HepG2 (cell line): ENCODE measurements at regions not wholly inside any gene's neighbourhood (a gene's known extent, or its start where the extent isn't known, plus 50 kb on each side); places are given as distances from the start of the nearest gene placed in this dataset.

Experiments used
- ELF1 ChIP-seq: sonication (generic); formaldehyde crosslinking; IDR thresholded peaks from 2 replicates; pipeline ENCODE4 v1.4.0; 2020; ENCODE audit warnings: missing genetic modification reagents
- GABPB1 ChIP-seq: IDR thresholded peaks from 2 replicates; pipeline ENCODE4 v1.6.1; 2016; ENCODE audit warnings: mild to moderate bottlenecking, missing genetic modification reagents, moderate library complexity, missing compliant biosample characterization
- KLF9 ChIP-seq: IDR thresholded peaks from 2 replicates; pipeline ENCODE4 v1.6.1; 2016; ENCODE audit warnings: low read depth
- MEF2D ChIP-seq: sonication (generic); formaldehyde crosslinking; IDR thresholded peaks from 2 replicates; pipeline ENCODE4 v1.5.1; 2020; ENCODE audit warnings: mild to moderate bottlenecking, missing genetic modification reagents
- NFKBIZ ChIP-seq: IDR thresholded peaks from 2 replicates; pipeline ENCODE4 v1.6.1; 2018; ENCODE audit warnings: missing genetic modification reagents, missing compliant biosample characterization
- PHB2 ChIP-seq: fragments of 450-650 bp; IDR thresholded peaks from 2 replicates; pipeline ENCODE4 v1.6.1; 2018; ENCODE audit not compliant: partially characterized antibody
- RFX5 ChIP-seq: IDR thresholded peaks from 2 replicates; pipeline ENCODE4 v1.6.1; 2011; ENCODE audit warnings: low read depth, low read length, improper control_type of control experiment
- SRF ChIP-seq: IDR thresholded peaks from 2 replicates; pipeline ENCODE4 v1.6.1; 2011; ENCODE audit warnings: mild to moderate bottlenecking, low read depth, low read length, moderate library complexity
- ZBTB3 ChIP-seq: sonication (generic); formaldehyde crosslinking; IDR thresholded peaks from 2 replicates; pipeline ENCODE4 v1.4.0; 2020; ENCODE audit warnings: low read depth, mild to moderate bottlenecking, moderate library complexity, missing genetic modification reagents, borderline replicate concordance
- ZBTB38 ChIP-seq: sonication (generic); formaldehyde crosslinking; IDR thresholded peaks from 2 replicates; pipeline ENCODE4 v1.5.1; 2020; ENCODE audit warnings: mild to moderate bottlenecking, missing genetic modification reagents
- ZNF382 ChIP-seq: sonication (generic); formaldehyde crosslinking; IDR thresholded peaks from 2 replicates; pipeline ENCODE4 v1.5.0; 2020; ENCODE audit warnings: missing genetic modification reagents, mild to moderate bottlenecking, borderline replicate concordance
- ZNF549 ChIP-seq: sonication (generic); formaldehyde crosslinking; IDR thresholded peaks from 2 replicates; pipeline ENCODE4 v1.5.0; 2020; ENCODE audit warnings: missing genetic modification reagents
- ZNF550 ChIP-seq: sonication (generic); formaldehyde crosslinking; IDR thresholded peaks from 2 replicates; pipeline ENCODE4 v1.4.0; 2020; ENCODE audit warnings: mild to moderate bottlenecking, missing genetic modification reagents, borderline replicate concordance
- ZNF703 ChIP-seq: sonication (generic); formaldehyde crosslinking; IDR thresholded peaks from 2 replicates; pipeline ENCODE4 v1.5.1; 2020; ENCODE audit warnings: missing genetic modification reagents, mild to moderate bottlenecking, moderate library complexity, borderline replicate concordance
- ZNF83 ChIP-seq: sonication (generic); formaldehyde crosslinking; IDR thresholded peaks from 2 replicates; pipeline ENCODE4 v1.4.0; 2020; ENCODE audit warnings: missing genetic modification reagents, mild to moderate bottlenecking, borderline replicate concordance
- TF ChIP-seq, protein P1 (sequence below): IDR thresholded peaks from 2 replicates; pipeline ENCODE4 v1.6.1; 2016; ENCODE audit warnings: mild to moderate bottlenecking, missing biosample characterization, missing genetic modification reagents
- TF ChIP-seq, protein P2 (sequence below): sonication (generic); formaldehyde crosslinking; IDR thresholded peaks from 2 replicates; pipeline ENCODE4 v1.8.0; 2022; ENCODE audit warnings: mild to moderate bottlenecking, missing genetic modification reagents, borderline replicate concordance
- TF ChIP-seq, protein P3 (sequence below): sonication (generic); formaldehyde crosslinking; conservative IDR thresholded peaks from 2 replicates; pipeline ENCODE4 v1.4.0; 2020; ENCODE audit warnings: missing genetic modification reagents
- TF ChIP-seq, protein P4 (sequence below): sonication (generic); formaldehyde crosslinking; IDR thresholded peaks from 2 replicates; pipeline ENCODE4 v1.9.0; 2021; ENCODE audit warnings: missing genetic modification reagents, mild to moderate bottlenecking, borderline replicate concordance
- TF ChIP-seq, protein P5 (sequence below): sonication (generic); formaldehyde crosslinking; IDR thresholded peaks from 2 replicates; pipeline ENCODE4 v1.4.0; 2020; ENCODE audit warnings: missing genetic modification reagents
- TF ChIP-seq, protein P6 (sequence below): IDR thresholded peaks from 2 replicates; pipeline ENCODE4 v1.6.1; 2018; ENCODE audit warnings: missing genetic modification reagents

DNA sequence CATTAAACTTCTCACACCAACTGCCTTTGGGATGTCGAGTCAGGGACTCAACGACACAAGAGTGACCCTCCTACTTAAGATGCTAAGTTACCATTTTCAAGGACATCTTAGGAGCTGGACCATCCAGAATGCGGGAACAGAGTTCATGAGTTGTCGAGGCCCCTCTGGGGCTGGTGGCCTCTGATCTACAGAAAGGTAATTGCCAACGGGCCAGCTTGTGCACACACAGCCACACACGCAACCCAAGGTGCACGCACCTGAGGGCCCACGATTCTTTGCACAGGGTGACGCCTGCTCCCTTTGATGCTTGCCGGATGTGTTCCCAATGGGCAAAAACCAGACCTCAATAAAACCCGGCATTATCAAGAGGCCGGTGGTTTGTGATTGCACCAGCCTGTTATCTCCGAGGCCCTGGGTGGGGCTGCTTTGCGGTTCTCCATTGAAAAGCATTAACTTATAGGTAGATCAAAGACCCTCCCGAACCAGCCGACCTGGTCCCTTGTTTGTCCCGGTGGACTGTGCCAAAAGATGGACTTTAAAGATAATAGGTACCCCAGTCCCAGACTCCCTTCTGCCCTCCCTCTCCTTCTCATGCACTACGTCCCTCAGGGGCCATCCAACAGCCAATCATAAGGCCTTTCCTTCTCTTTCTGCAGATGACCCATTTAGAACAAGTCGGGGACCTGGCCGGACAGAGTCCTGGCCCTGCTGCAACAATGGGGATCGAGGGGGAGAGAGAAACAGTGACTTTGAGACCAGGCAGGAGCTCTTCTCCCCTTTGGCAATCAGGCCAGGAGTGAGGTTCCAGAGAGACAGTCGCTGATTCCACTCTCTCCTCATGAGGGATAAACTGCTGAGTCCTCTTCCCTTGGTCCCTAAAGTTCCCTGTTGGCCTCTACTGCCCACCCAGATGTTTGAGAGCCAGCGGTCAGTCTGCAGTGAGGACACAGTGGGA is 292.5 kb downstream of the SOX9 start (continued):
- TF ChIP-seq ZNF550 (0 out of 2 replicates have a peak, but pooled peaks have one; percentile 73), GABPB1 (CRISPR knock-in tag) (peak; percentile 79), ZNF703 (CRISPR knock-in tag) (peak; percentile 99), ZNF382 (CRISPR knock-in tag) (no peak), ELF1 (CRISPR knock-in tag) (peak; percentile 54), PHB2 (no peak), NFKBIZ (CRISPR knock-in tag) (peak; percentile 97; the same call in 1 of the 2 replicates), SRF (0 out of 2 replicates have a peak, but pooled peaks have one; percentile 57), KLF9 (CRISPR knock-in tag) (0 out of 2 replicates have a peak, but pooled peaks have one; percentile 47), ZBTB38 (peak; percentile 95), RFX5 (0 out of 2 replicates have a peak, but pooled peaks have one; percentile 46), ZNF549 (CRISPR knock-in tag) (peak; percentile 60; the same call in 1 of the 2 replicates), ZNF83 (CRISPR knock-in tag) (0 out of 2 replicates have a peak, but pooled peaks have one; percentile 62), MEF2D (CRISPR knock-in tag) (peak; percentile 84), ZBTB3 (CRISPR knock-in tag) (peak; percentile 96)
- TF ChIP-seq, protein P1, sequence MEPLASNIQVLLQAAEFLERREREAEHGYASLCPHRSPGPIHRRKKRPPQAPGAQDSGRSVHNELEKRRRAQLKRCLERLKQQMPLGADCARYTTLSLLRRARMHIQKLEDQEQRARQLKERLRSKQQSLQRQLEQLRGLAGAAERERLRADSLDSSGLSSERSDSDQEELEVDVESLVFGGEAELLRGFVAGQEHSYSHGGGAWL, result peak; percentile 67; the same call in 1 of the 2 replicates
- TF ChIP-seq, protein P2, sequence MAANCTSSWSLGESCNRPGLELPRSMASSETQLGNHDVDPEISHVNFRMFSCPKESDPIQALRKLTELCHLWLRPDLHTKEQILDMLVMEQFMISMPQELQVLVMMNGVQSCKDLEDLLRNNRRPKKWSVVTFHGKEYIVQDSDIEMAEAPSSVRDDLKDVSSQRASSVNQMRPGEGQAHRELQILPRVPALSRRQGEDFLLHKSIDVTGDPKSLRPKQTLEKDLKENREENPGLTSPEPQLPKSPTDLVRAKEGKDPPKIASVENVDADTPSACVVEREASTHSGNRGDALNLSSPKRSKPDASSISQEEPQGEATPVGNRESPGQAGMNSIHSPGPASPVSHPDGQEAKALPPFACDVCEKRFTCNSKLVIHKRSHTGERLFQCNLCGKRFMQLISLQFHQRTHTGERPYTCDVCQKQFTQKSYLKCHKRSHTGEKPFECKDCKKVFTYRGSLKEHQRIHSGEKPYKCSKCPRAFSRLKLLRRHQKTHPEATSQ, result peak; percentile 96; the same call in 1 of the 2 replicates
- TF ChIP-seq, protein P3, sequence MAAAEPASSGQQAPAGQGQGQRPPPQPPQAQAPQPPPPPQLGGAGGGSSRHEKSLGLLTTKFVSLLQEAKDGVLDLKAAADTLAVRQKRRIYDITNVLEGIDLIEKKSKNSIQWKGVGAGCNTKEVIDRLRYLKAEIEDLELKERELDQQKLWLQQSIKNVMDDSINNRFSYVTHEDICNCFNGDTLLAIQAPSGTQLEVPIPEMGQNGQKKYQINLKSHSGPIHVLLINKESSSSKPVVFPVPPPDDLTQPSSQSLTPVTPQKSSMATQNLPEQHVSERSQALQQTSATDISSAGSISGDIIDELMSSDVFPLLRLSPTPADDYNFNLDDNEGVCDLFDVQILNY, result no peak
- TF ChIP-seq, protein P4, sequence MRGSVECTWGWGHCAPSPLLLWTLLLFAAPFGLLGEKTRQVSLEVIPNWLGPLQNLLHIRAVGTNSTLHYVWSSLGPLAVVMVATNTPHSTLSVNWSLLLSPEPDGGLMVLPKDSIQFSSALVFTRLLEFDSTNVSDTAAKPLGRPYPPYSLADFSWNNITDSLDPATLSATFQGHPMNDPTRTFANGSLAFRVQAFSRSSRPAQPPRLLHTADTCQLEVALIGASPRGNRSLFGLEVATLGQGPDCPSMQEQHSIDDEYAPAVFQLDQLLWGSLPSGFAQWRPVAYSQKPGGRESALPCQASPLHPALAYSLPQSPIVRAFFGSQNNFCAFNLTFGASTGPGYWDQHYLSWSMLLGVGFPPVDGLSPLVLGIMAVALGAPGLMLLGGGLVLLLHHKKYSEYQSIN, result no peak
- TF ChIP-seq, protein P5, sequence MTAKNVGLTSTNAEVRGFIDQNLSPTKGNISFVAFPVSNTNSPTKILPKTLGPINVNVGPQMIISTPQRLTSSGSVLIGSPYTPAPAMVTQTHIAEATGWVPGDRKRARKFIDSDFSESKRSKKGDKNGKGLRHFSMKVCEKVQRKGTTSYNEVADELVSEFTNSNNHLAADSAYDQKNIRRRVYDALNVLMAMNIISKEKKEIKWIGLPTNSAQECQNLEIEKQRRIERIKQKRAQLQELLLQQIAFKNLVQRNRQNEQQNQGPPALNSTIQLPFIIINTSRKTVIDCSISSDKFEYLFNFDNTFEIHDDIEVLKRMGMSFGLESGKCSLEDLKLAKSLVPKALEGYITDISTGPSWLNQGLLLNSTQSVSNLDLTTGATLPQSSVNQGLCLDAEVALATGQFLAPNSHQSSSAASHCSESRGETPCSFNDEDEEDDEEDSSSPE (CRISPR knock-in tag), result peak; percentile 72; the same call in 1 of the 2 replicates
- TF ChIP-seq, protein P6, sequence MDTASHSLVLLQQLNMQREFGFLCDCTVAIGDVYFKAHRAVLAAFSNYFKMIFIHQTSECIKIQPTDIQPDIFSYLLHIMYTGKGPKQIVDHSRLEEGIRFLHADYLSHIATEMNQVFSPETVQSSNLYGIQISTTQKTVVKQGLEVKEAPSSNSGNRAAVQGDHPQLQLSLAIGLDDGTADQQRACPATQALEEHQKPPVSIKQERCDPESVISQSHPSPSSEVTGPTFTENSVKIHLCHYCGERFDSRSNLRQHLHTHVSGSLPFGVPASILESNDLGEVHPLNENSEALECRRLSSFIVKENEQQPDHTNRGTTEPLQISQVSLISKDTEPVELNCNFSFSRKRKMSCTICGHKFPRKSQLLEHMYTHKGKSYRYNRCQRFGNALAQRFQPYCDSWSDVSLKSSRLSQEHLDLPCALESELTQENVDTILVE (CRISPR knock-in tag), result peak; percentile 92
